Progenitor cell of endocrine pancreas (in vitro differentiated cells): ENCODE measurements at regions not wholly inside any gene's neighbourhood (a gene's known extent, or its start where the extent isn't known, plus 50 kb on each side); places are given as distances from the start of the nearest gene placed in this dataset.

Experiments used
- DNase-seq: peaks from one replicate; pipeline ENCODE4 v3.0.0; 2021; ENCODE audit warnings: low spot score; ENCODE audit not compliant: unreplicated experiment
- H3K27ac Mint-ChIP-seq: 2 replicates; pipeline ENCODE4 v1.8.0; 2021; ENCODE audit warnings: mild to moderate bottlenecking, moderate library complexity, mixed read lengths
- H3K27me3 Mint-ChIP-seq: 2 replicates; pipeline ENCODE4 v1.8.0; 2021; ENCODE audit warnings: mixed read lengths
- H3K36me3 Mint-ChIP-seq: 2 replicates; pipeline ENCODE4 v1.8.0; 2022; ENCODE audit warnings: mixed read lengths; ENCODE audit not compliant: insufficient read depth
- H3K4me1 Mint-ChIP-seq: 2 replicates; pipeline ENCODE4 v1.8.0; 2021; ENCODE audit warnings: low read depth, mixed read lengths
- H3K4me3 Mint-ChIP-seq: 2 replicates; pipeline ENCODE4 v1.8.0; 2021; ENCODE audit warnings: low read depth, mild to moderate bottlenecking, moderate library complexity, mixed read lengths
- H3K9me3 Mint-ChIP-seq: 2 replicates; pipeline ENCODE4 v1.8.0; 2021; ENCODE audit warnings: low read depth, mixed read lengths
- TF ChIP-seq, protein P1 (sequence below): fragments of 200-600 bp; sonication (generic); IDR thresholded peaks from one replicate; pipeline ENCODE4 v1.5.0; 2021; ENCODE audit warnings: antibody characterized with exemption, mild to moderate bottlenecking; ENCODE audit not compliant: unreplicated experiment

DNA sequence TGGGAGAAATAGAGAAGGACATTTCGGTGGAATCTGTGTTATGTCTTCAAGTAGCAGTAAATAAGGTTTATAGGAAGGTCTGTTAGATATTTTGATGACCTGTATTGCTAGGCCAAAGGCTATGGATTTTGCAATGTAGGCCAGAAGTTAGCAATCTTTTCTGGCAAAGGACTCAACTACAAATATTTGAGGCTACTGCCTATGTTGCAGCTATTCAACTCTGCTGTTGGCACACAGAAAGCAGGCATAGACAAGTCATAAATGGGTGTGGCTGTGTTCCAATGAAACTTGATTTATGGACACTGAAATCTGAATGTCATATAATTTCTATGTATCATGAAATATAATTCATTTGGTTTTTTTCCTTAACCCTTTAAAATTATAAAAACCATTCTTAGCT, 438.7 kb upstream of the C2CD4B start:
- H3K4me1 Mint-ChIP-seq = peaks cover 8% of the 10 kb centered on the region
- no peaks in the 10 kb centered on the region for H3K27me3 Mint-ChIP-seq
- H3K36me3 Mint-ChIP-seq = no peaks in the 10 kb centered on the region
- H3K9me3 Mint-ChIP-seq = peaks cover 6% of the 10 kb centered on the region
- TF ChIP-seq, protein P1, sequence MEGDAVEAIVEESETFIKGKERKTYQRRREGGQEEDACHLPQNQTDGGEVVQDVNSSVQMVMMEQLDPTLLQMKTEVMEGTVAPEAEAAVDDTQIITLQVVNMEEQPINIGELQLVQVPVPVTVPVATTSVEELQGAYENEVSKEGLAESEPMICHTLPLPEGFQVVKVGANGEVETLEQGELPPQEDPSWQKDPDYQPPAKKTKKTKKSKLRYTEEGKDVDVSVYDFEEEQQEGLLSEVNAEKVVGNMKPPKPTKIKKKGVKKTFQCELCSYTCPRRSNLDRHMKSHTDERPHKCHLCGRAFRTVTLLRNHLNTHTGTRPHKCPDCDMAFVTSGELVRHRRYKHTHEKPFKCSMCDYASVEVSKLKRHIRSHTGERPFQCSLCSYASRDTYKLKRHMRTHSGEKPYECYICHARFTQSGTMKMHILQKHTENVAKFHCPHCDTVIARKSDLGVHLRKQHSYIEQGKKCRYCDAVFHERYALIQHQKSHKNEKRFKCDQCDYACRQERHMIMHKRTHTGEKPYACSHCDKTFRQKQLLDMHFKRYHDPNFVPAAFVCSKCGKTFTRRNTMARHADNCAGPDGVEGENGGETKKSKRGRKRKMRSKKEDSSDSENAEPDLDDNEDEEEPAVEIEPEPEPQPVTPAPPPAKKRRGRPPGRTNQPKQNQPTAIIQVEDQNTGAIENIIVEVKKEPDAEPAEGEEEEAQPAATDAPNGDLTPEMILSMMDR = no peak
- no peak for DNase-seq
- H3K4me3 Mint-ChIP-seq = no peak overlapping the region
- H3K27ac Mint-ChIP-seq = no peak overlapping the region

DNA sequence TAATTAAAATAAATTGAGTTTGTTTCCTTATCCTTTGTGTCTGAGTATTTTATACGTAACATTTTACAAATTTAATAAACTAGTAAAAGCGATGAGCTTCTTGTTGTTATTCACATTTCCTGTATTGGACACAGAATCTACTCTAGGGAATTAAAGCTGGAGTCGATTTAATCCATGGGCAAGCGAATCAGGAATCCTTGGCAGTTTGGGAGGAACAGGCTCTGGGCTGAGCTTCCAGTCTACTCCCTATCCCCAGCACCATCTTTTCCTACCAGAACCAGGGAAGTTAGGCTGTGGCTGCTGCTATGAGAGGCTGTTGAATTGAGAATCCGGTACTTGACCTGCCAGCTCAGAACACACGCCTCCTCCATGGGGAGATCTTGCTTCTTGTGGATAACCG, 437.3 kb upstream of the TPM1 start:
- H3K27ac Mint-ChIP-seq = no peak overlapping the region
- no peak overlapping the region for H3K4me3 Mint-ChIP-seq
- TF ChIP-seq, protein P1 = no peak
- DNase-seq = no peak
- no peaks in the 10 kb centered on the region for H3K27me3 Mint-ChIP-seq
- no peaks in the 10 kb centered on the region for H3K36me3 Mint-ChIP-seq
- peaks cover 6% of the 10 kb centered on the region for H3K9me3 Mint-ChIP-seq
- peaks cover under 1% of the 10 kb centered on the region for H3K4me1 Mint-ChIP-seq

DNA sequence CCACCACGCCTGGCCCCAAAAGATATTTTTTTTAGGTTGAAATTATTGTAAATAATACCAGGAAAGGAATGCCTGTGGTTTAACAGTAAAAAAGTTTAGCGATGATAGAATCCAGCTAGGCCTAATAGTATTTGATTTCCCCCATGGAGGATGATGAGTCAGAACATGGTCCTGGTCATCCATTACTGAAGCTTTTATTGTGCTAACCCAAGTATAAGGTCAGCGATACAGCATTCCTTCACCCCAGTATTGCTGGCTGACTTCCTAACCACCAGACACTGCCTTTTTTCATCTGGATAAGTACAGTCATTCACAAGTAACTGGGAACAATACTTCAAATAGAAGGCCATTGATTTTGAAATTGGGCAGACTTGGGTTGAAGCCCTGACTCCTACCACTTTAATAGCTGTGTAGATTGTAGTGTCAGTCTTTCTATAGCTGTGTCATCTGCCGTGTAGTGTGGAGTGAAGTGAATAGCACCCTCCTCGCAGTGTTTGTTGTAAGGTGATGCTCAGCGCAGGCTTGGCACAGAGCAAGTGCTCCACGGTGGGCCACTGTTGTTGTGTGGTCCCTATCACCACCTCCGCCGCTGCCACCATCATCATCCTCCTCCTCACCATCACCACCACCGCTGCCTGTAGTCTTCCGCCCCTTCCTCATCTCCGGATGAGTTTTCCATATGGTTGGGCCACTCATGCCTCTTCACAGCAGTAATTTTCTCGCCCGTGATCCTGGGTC, 436.0 kb upstream of the TPM1 start:
- Mint-ChIP-seq H3K27me3 (no peaks in the 10 kb centered on the region), H3K36me3 (no peaks in the 10 kb centered on the region), H3K9me3 (no peaks in the 10 kb centered on the region), H3K4me1 (peaks cover 5% of the 10 kb centered on the region), H3K4me3 (no peak overlapping the region), H3K27ac (no peak overlapping the region)
- TF ChIP-seq, protein P1 = no peak
- no peak for DNase-seq

GRCh38 chr15:62607114-62607462, 435.5 kb upstream of the TPM1 start:
- no peak for DNase-seq
- TF ChIP-seq, protein P1 = no peak
- H3K36me3 Mint-ChIP-seq = no peaks in the 10 kb centered on the region
- H3K9me3 Mint-ChIP-seq = no peaks in the 10 kb centered on the region
- H3K27ac Mint-ChIP-seq = no peak overlapping the region
- no peak overlapping the region for H3K4me3 Mint-ChIP-seq
- H3K27me3 Mint-ChIP-seq = no peaks in the 10 kb centered on the region
- H3K4me1 Mint-ChIP-seq = peaks cover 5% of the 10 kb centered on the region

DNA sequence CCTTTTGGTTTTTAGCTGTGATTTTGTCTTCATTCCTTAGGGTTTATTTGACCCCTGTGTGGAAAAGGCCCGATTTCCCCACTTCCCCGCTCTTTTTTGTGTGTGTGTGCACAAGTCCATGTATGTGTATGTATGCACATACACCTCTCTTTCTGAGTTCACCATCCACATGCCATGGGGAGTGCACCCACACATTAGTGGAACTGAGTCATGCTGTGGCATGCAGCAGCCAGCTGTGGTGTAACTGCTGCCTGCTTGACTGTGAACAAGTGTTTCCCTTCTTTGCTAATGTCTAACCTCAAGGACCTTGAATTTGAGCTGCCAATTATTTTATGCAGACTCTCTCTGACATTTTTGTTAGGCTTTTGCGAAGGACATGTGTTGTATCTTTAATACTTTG, 434.9 kb upstream of the TPM1 start:
- DNase-seq = no peak
- no peaks in the 10 kb centered on the region for H3K9me3 Mint-ChIP-seq
- TF ChIP-seq, protein P1 = no peak
- peaks cover 5% of the 10 kb centered on the region for H3K4me1 Mint-ChIP-seq
- H3K36me3 Mint-ChIP-seq = no peaks in the 10 kb centered on the region
- no peaks in the 10 kb centered on the region for H3K27me3 Mint-ChIP-seq
- H3K27ac Mint-ChIP-seq = no peak overlapping the region
- no peak overlapping the region for H3K4me3 Mint-ChIP-seq
